ENCODE measurements at regions not wholly inside any gene's neighbourhood (a gene's known extent, or its start where the extent isn't known, plus 50 kb on each side); places are given as distances from the start of the nearest gene placed in this dataset.

- DNase-seq: peak; percentile 30
Observed at GRCh38 chr22:46067159-46068111, 82.9 kb upstream of the PPARA start.

DNA sequence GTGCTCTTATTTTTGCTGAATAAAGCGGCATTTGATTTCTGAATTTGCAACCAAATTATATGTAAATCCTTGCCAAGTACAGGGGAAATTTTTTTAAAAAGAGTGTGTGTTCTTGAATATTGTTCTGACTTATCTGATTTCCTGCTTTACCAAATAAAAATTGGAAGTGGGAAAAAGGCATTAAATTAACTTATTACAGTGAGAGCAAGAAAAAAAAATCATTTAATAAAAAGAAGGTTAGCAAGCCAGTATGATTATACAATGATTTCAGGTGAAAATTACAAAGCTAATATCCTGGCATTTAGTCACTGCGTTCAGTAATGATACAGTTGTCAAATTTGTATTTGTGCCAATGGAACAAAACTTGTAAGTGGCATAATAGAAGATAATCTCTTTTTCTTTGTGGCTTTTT is 82.1 kb upstream of the PPARA start:
- no peak for DNase-seq

GRCh38 chr22:46068593-46069491 is 81.5 kb upstream of the PPARA start:
- peak; percentile 34 for DNase-seq

GRCh38 chr22:46069521-46070214 is 80.7 kb upstream of the PPARA start:
- DNase-seq: peak; percentile 86

- DNase-seq: peak; percentile 81
Observed at GRCh38 chr22:46070215-46070802, 80.0 kb upstream of the PPARA start.

DNA sequence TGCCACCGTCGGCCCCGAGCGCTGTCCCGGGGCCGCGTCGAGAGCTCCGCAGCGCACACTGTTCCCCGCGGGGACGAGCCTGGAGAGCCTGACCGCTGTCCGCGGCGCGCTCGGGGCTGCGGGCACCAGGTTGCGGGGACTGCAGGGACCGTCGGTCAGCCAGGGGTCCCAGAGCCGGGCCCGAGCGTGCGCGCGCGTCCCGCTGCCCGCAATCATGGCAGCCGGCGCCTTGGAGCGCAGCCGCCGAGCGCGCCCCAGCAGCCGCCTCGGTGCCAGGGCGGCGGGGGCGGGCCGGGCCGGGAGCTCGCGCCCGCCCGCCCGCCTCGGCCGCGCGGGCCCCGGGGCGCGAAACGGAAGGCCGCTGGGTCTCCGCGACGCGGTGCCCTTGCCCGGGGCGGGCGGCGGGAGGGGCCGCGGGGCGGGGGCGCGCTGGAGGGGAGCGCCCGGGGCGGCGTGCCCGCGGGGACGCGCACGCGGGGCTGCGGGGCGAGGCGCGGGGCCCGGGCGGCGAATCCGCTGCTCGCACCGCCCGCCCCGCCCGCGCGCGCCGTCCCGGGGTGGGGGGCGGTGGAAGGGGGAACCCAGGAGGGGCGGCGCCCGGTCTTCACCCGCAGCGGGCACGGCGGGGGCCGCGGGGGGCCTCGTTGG is 79.4 kb upstream of the PPARA start:
- DNase-seq: peak; percentile 78

DNA sequence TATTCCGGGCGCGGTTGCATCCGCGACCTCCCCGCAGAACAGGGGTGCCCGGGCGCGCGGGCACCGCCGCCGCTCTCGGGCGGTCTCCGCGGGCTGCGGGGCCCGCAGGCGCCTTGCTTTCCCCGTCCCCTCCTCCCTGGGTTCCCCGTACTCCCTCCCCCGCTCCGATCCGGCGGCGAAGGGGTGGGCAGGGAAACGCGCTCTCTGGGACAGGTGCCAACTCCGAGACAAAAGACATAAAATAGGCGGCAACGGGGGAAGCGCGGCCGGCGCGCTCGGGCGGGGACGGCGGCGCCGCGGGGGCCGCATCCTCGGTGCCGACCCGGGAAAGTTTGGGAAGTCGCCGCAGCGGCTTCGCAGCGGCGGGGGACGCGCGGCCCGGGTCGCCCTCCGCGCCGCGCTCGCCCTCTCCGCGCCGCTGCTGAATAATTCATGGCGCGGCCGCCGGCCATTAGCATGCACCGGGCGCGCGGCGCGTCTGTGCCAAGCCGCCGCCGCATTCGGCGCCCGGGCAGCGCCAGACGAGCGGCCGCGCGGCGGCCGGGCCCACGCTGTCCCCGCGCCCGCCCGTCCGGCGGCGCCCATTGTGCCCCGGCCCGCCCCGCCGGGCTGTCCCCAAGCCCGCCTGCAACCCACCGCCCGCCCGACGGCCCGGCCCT is 78.7 kb upstream of the PPARA start:
- peak; percentile 94 for DNase-seq

- peak; percentile 72 for DNase-seq
Observed at GRCh38 chr22:46072110-46072881, 78.0 kb upstream of the PPARA start.

DNA sequence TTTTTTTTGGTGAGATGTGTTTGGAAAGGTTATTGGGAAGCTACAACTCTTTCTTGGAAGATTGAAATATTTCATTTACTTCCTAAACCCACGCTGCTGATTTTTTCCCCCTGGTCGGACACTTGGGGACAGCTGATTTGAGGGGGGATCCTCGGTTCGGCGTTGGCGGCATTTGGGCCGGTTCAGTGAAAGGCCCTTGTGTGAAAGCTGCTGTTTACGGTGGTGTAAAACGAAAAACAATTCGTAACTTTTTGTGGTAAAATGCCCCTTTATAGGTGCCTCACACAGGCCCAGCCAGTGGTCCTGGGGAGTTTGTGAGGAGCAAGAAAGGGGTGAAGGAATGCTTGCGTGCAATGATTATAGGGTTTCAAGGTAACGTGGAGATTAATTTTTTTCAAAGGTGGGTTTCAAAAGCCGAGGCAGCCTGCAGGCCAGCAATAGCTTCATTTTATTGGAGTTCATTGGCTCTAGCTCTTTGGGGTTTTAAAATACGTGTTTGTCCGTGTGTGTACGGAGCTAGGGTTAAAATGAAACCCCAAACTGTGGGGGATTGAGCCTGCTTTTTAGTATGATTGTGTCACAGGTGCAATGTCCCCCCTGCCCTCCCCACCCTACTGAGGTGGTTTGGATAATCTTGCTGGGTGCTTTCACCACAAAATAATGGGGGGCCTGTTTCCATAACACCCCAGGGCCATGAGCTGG is 77.2 kb upstream of the PPARA start:
- DNase-seq: peak; percentile 13

- peak; percentile 37 for DNase-seq
Observed at GRCh38 chr22:46073683-46074504, 76.4 kb upstream of the PPARA start.

- peak; percentile 29 for DNase-seq
Observed at GRCh38 chr22:46074771-46075551, 75.4 kb upstream of the PPARA start.

DNA sequence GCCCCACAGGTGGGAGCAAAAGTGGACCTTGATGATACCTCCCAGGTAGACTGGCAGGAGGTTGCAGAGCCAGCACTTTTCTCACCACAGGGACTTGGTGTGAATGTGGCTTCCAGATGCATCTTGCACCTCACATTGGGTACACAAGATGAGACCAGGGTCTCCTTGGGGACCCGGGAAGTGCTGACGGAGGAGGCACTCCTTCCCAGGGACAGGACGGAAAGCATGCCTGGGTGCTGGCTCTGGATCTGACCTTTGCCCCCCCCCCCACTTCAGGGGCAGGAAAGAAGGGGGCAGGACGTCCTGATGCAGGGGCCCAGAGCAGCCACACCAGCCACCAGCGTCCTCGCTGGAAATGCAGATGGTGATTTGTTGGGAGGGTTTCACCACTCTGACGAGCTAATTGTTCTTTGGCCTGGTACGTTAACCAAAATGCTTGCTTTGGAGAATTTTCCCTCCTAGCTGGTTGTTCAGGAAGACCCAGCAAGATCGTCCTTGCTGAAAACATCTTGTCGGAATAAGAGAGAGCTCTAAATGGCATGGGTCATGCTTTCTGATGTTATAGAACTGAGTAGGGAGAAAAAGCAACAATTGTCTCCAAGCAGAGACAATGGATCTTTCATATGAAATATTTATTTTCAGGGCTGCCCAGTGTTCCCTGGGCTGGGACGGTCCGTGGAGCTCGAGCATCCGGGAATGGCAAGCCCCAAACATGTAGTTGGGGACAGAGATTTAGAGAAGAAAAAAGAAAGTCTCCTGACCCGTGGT is 74.4 kb upstream of the PPARA start:
- DNase-seq: peak; percentile 35

DNA sequence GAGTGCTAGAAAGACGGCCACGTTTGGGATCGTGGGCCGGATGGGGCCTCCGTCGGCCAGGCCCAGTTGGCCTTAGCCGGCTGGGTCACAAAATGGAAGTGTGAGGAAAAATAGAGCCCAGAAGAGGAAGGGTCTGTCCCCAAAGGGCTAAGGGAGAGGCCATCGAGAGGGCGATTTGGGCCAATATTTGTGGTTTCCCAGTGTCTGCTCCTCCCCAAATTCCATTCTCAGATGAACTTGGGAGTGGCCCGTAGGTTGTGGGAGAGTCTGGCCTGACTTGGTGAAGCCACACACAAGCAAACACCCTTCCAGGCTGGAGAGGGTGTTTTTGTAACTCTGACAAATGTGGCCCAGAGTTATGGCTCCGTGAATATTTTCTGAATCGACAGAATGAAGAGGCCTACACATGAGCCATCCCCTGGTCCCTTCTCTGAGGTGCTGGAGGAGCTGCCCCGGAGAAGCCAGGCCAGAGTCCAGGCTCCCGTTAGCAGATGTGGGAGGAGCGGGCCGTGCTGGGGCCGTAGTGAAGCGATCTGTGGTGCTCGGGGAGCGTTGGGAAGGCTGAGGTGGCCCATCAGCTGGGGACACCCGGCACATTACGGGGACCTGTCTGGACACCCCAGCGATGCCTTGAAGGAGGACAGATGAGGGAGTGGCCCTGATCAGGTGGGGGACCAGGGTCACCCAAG is 73.5 kb upstream of the PPARA start:
- peak; percentile 69 for DNase-seq

DNA sequence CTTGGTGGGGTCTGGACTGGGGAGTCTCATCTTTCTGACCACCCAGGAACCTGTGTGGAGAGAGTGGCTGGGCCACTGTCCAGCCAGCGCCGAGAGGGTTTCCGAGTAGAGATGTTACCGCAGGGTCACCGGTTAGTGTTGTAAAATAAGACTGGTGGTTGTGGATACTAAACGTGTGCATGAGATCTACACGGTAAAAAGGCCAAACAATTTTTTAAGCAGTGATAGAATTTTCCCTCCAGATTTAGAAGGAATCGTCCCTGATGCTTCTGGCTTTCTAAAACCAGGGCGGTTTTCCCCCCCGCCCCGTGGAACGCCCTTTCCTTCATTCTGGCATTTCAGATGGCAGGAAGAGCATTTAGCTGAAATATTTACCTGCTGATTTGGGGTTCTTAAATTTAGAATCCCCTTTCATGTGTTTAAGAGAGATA is 72.6 kb upstream of the PPARA start:
- peak; percentile 41 for DNase-seq

DNA sequence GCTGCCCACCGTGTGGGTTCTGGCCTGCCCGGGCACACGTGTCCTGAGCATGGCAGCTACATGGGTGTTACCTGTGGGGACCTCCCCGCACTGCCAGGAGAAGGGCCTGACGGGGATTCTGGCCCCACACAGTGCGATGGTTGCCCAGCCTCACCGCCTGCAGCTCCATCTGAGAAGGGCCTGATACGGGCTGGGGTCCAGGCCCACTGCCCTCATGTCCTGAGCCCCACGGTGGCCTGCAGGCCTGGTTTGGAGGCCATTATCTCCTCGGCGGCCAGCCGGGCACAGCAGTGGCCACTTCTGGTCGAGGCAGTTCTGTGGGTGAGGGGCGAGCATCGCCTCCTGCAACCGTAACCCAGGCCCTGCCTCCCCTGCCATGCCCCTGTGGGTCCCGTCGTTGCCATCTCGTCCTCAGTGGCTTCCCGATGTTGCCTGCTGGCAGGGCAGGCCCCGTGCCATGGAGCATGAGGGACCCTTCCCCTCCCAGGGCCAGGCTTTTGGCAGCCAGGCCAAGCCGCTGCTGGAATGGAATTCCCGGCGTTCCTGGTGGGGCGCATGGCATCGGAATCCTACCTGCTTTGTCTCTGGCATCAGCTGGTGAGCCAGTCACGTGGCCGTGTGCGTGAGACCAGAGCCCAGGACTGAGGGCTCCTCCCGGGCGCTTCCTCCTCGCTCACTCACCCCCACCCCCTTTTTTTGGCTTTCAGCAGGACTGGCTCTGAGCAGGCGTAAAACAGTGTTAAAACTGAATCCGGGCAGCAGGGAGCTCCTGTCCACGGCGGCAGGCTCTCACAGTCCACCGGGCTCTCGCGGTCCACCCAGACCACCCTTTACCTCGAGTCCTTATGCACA is 71.9 kb upstream of the PPARA start:
- peak; percentile 57 for DNase-seq

Measured in left hindlimb (tissue), 1 donor.